Mesothelial cell of epicardium (in vitro differentiated cells): ENCODE measurements at regions not wholly inside any gene's neighbourhood (a gene's known extent, or its start where the extent isn't known, plus 50 kb on each side); places are given as distances from the start of the nearest gene placed in this dataset.

Experiments used
- DNase-seq, 2 experiments: peaks; one replicate each; pipeline ENCODE4 v3.0.0; 2021; ENCODE audit warnings: low spot score in 2 of 2; ENCODE audit not compliant: unreplicated experiment in 2 of 2
- H3K27ac Mint-ChIP-seq: 2 replicates; pipeline ENCODE4 v1.8.0; 2021; ENCODE audit warnings: mixed read lengths
- H3K27me3 Mint-ChIP-seq: 2 replicates; pipeline ENCODE4 v1.8.0; 2021; ENCODE audit warnings: low read depth, mixed read lengths
- H3K36me3 Mint-ChIP-seq: 2 replicates; pipeline ENCODE4 v1.8.0; 2021; ENCODE audit warnings: mixed read lengths
- H3K4me1 Mint-ChIP-seq: 2 replicates; pipeline ENCODE4 v1.8.0; 2021; ENCODE audit warnings: mixed read lengths
- H3K4me3 Mint-ChIP-seq: 2 replicates; pipeline ENCODE4 v1.8.0; 2021; ENCODE audit warnings: mild to moderate bottlenecking, moderate library complexity, mixed read lengths
- H3K9me3 Mint-ChIP-seq: 2 replicates; pipeline ENCODE4 v1.8.0; 2021; ENCODE audit warnings: mixed read lengths
- TF ChIP-seq, protein P1 (sequence below): fragments of 200-600 bp; sonication (generic); IDR thresholded peaks from one replicate; pipeline ENCODE4 v1.5.0; 2021; ENCODE audit warnings: antibody characterized with exemption; ENCODE audit not compliant: unreplicated experiment

DNA sequence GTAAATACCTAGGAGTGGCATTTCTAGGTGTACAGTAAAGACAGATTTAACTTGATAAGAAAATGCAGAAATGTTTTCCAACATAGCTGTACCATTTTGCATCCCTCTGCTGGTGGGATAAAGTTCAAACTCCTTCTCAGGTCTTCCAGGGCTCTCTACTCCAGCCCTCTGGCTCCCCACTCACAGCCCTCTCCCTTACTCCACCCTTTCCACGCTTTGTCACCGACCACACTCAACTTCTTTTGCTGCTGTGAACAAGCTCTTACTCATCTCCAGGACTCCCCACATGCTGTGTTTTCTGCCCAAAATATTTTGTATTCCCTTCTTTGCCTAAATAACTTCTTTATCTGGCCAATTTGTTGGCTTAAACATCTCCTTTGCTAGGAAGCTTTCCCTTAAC is 90.6 kb upstream of the OSMR start:
- no peak for DNase-seq
- no peaks in the 10 kb centered on the region for H3K36me3 Mint-ChIP-seq
- H3K27me3 Mint-ChIP-seq = peaks cover 23% of the 10 kb centered on the region
- no peak overlapping the region for H3K27ac Mint-ChIP-seq
- no peak overlapping the region for H3K4me3 Mint-ChIP-seq
- TF ChIP-seq, protein P1, sequence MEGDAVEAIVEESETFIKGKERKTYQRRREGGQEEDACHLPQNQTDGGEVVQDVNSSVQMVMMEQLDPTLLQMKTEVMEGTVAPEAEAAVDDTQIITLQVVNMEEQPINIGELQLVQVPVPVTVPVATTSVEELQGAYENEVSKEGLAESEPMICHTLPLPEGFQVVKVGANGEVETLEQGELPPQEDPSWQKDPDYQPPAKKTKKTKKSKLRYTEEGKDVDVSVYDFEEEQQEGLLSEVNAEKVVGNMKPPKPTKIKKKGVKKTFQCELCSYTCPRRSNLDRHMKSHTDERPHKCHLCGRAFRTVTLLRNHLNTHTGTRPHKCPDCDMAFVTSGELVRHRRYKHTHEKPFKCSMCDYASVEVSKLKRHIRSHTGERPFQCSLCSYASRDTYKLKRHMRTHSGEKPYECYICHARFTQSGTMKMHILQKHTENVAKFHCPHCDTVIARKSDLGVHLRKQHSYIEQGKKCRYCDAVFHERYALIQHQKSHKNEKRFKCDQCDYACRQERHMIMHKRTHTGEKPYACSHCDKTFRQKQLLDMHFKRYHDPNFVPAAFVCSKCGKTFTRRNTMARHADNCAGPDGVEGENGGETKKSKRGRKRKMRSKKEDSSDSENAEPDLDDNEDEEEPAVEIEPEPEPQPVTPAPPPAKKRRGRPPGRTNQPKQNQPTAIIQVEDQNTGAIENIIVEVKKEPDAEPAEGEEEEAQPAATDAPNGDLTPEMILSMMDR = no peak
- peaks cover 29% of the 10 kb centered on the region for H3K4me1 Mint-ChIP-seq
- H3K9me3 Mint-ChIP-seq = no peaks in the 10 kb centered on the region

DNA sequence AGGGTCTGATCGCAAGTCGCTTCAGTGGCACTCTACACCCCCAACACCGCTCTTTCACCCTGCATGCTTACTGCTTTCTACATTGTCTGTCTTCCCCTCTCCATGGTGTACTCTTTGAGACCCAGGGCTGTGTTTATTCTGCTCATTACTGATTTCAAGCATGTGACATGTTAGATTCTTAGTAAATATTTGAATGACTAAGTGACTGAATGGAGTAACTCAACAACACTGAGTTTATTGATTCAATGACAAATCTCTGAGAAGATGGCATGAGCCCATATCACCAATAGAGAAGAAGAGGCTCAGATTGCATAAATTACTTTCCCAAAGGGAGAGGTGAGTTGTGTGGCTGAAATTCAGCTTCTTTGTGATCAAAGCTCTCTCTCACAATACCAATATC is 89.7 kb upstream of the OSMR start:
- no peak overlapping the region for H3K27ac Mint-ChIP-seq
- H3K27me3 Mint-ChIP-seq = peaks cover 28% of the 10 kb centered on the region
- no peaks in the 10 kb centered on the region for H3K9me3 Mint-ChIP-seq
- H3K36me3 Mint-ChIP-seq = no peaks in the 10 kb centered on the region
- TF ChIP-seq, protein P1 = no peak
- H3K4me3 Mint-ChIP-seq = no peak overlapping the region
- H3K4me1 Mint-ChIP-seq = peaks cover 29% of the 10 kb centered on the region
- DNase-seq = no peak

DNA sequence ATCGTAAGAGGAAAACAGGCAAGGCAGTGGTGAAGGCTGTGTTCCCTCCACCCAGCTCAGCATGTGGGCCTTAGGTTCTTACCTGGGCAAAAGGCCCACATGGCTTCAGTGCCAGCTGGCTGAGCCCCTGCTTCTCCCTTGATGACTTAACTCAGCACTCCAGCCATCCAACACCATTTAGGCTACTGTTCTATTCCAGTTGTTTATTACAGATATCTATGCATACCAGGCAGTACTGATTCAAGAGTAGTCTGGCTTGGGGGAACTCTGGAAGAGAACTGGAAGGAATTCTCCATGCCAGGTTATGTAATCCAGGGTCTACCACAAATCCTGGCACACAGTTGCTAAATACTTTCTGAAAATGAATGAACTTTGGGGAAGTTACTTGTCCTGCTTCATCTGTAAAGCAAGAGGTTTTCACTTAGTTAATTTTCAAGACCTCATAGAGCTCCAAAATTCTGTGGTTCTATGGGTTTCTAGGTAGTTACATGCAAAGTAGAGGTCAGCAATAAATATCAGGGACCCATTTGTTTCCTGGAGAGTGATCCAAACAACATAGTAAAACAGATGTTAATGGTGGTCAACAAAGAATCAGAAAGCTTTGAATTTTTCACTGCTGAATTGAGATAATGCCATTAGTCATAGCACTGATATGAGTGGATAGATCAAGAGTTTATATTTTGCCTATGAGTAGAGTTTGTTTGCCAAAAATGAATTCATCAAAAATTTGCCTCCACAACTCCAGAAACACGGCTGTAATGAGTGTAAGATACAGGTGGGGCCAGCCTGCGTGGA is 88.2 kb upstream of the OSMR start:
- H3K27me3 Mint-ChIP-seq = peaks cover 24% of the 10 kb centered on the region
- H3K27ac Mint-ChIP-seq = no peak overlapping the region
- H3K36me3 Mint-ChIP-seq = no peaks in the 10 kb centered on the region
- H3K4me3 Mint-ChIP-seq = no peak overlapping the region
- no peak for DNase-seq
- TF ChIP-seq, protein P1 = no peak
- no peaks in the 10 kb centered on the region for H3K9me3 Mint-ChIP-seq
- H3K4me1 Mint-ChIP-seq = peaks cover 23% of the 10 kb centered on the region

DNA sequence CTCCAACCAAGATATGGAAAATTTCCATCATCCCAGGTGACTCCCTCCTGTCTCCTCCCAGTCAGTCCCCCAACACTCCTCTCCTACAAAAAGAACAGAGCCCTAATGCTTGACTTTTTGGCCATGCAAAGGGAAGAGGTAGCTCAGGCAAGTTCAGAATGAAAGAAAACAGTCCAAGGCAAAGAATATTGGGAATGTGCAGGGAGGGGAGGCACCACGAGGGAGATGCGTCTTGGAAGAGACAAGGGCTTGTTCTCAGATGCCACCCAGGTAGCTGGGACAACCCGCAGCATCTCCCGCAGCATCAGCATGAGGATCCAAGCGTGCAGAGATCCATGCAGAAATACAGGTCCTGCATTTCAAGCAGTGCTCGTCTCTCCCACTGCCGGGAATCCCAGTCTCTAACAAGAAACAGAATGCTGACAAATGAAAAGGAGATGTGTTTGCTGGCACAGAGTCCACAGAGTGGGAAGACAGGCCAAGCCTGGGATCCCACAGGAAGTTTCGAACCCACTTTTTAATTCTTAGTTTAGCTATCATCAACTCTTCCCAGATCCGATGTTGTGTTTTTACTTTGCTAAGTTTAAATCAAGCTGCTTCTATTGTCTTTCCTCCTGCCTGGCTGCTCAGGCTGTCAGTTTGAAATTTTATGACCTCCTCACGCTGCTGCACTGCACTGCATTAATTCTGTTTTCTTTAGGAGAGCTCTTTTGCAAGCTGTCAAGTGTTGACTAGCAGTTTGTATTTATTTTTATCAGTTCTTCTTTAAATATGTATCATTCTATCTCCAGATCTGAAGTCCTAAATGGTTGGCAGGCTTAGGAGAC is 86.8 kb upstream of the OSMR start:
- TF ChIP-seq, protein P1 = no peak

DNA sequence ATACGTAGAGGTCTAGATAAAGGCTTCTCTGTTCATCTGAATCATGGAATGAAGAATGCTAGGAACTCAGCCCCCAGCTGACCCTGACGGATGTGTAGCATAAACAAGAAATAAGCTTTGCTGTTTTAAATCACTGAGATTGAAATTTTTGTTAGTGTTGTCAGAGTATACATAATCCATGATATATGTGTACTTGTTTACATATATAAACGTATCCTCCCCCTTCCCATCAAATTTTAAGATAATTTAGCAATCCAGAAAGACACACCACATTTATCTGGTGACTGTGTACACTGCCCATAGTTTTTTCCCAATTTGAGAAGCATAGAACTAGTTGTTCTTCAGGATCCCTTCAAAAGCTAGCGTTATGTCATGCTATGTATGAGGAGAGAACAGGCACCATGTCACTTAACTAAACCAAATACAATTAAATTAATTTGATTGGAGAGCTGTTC is 80.8 kb upstream of the OSMR start:
- Mint-ChIP-seq H3K4me3 (no peak overlapping the region), H3K27me3 (peaks cover 12% of the 10 kb centered on the region), H3K36me3 (peaks cover 6% of the 10 kb centered on the region), H3K9me3 (peaks cover 23% of the 10 kb centered on the region), H3K4me1 (no peaks in the 10 kb centered on the region), H3K27ac (no peak overlapping the region)
- TF ChIP-seq, protein P1 = no peak
- no peak for DNase-seq

More for the DNA sequence above, 86.8 kb upstream of the OSMR start:
- H3K4me3 Mint-ChIP-seq = no peak overlapping the region
- no peak overlapping the region for H3K27ac Mint-ChIP-seq
- H3K27me3 Mint-ChIP-seq = peaks cover 24% of the 10 kb centered on the region
- no peaks in the 10 kb centered on the region for H3K9me3 Mint-ChIP-seq
- H3K36me3 Mint-ChIP-seq = no peaks in the 10 kb centered on the region
- H3K4me1 Mint-ChIP-seq = peaks cover 16% of the 10 kb centered on the region
- DNase-seq = no peak
